Sigmoid colon (tissue), 6 donors: ENCODE measurements at regions not wholly inside any gene's neighbourhood (a gene's known extent, or its start where the extent isn't known, plus 50 kb on each side); places are given as distances from the start of the nearest gene placed in this dataset.
"Not testable (repeated sequence)": the region's sequence is repeated elsewhere in the genome, so short reads cannot be mapped to it uniquely, and the experiment has no call there.

Experiments
- DNase-seq: peaks from one replicate; pipeline ENCODE4 v3.0.0-alpha.2; 2019
- H3K27ac ChIP-seq, 4 donors: fragments of 200-600 bp; sonication (generic); one replicate each; pipeline ENCODE4 v1.5.1; 2016 to 2019; ENCODE audit warnings: mild to moderate bottlenecking in 1 of 4
- H3K27me3 ChIP-seq, 3 donors: fragments of 200-600 bp; sonication (generic); one replicate each; pipeline ENCODE4 v1.5.1; 2019; ENCODE audit warnings: mild to moderate bottlenecking in 1 of 3
- H3K36me3 ChIP-seq, 4 donors: fragments of 200-600 bp; sonication (generic); one replicate each; pipeline ENCODE4 v1.5.1; 2016 to 2019
- H3K4me1 ChIP-seq, 4 donors: fragments of 200-600 bp; sonication (generic); one replicate each; pipeline ENCODE4 v1.5.1; 2017 to 2019
- H3K4me3 ChIP-seq, 4 donors: fragments of 200-600 bp; sonication (generic); one replicate each; pipeline ENCODE4 v1.5.1; 2017 to 2019; ENCODE audit warnings: mild to moderate bottlenecking in 2 of 4, moderate library complexity in 1 of 4
- H3K9me3 ChIP-seq, 4 donors: fragments of 200-600 bp in 3 of 4; sonication (generic) in 3 of 4; one replicate each; pipeline versions ENCODE4 v1.5.1 to v1.6.1; 2013 to 2019
- EP300 ChIP-seq, 4 donors: sonication (generic); formaldehyde crosslinking; IDR thresholded peaks; one replicate each; pipeline ENCODE4 v1.6.1; 2017; ENCODE audit warnings: antibody characterized with exemption in 4 of 4
- POLR2A ChIP-seq, 2 donors: fragments of 450-650 bp; IDR thresholded peaks; one replicate each; pipeline ENCODE4 v1.6.1; 2016; ENCODE audit warnings: antibody characterized with exemption in 2 of 2, mild to moderate bottlenecking in 2 of 2, moderate library complexity in 2 of 2
- POLR2AphosphoS5 ChIP-seq, 4 donors: sonication (generic); formaldehyde crosslinking; IDR thresholded peaks; one replicate each; pipeline ENCODE4 v1.6.1; 2017; ENCODE audit warnings: antibody characterized with exemption in 4 of 4
- WGBS, 2 donors: extraction: QIAGEN DNeasy Blood & Tissue Kit; methylation state at CpG; one replicate each; pipeline ENCODE4 v1.1.7; 2013; 5-methylcytosine and 5-hydroxymethylcytosine counted together
- intact Hi-C: fragments of 100-400 bp; cut with DNase I; formaldehyde crosslinking; loops from one replicate; pipeline ENCODE4 v1.15.1; 2023
- TF ChIP-seq, protein P1 (sequence below), 4 experiments: fragments of 450-650 bp in 3 of 4; fragments of 200-600 bp in 1 of 4; IDR thresholded peaks; one replicate each; pipeline ENCODE4 v1.5.1; 2016 to 2019; ENCODE audit warnings: antibody characterized with exemption in 4 of 4, mild to moderate bottlenecking in 3 of 4, moderate library complexity in 2 of 4
- donor health status: healthy with polysubstance abuse.
- donor health status: healthy.

DNA sequence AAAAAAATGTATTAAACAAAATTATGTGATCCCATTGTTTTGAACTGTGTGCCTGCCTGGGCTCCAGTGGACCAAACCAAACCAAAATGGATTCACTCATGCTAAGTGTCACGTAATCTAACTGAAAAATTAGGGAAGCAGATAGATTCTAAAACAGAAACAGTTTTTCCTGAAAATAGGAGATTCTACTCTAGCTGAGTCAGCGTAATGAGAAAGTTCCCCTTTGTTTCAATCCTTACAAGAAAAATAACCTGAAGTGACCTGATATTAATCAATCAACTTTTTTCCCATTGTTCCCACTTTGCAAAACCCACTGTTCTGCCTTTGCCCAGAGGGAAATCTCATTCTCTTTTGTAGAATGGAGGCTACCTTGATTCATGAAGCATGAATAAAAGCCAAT, 682.4 kb upstream of the CDH10 start:
- Histone ChIP-seq H3K4me3 (no peak overlapping the region), H3K9me3 (no peaks in the 10 kb centered on the region), H3K27ac (no peak overlapping the region), H3K27me3 (no peaks in the 10 kb centered on the region), H3K4me1 (no peaks in the 10 kb centered on the region), H3K36me3 (no peaks in the 10 kb centered on the region)
- 85 to 89% methylated on average over 2 of the region's 2 CpGs for WGBS, 2 donors
- TF ChIP-seq POLR2A (IDR thresholded peaks at IDR 0.05) (no peak), POLR2AphosphoS5 (IDR thresholded peaks at IDR 0.05) (no peak), EP300 (IDR thresholded peaks at IDR 0.05) (no peak)
- TF ChIP-seq, protein P1, sequence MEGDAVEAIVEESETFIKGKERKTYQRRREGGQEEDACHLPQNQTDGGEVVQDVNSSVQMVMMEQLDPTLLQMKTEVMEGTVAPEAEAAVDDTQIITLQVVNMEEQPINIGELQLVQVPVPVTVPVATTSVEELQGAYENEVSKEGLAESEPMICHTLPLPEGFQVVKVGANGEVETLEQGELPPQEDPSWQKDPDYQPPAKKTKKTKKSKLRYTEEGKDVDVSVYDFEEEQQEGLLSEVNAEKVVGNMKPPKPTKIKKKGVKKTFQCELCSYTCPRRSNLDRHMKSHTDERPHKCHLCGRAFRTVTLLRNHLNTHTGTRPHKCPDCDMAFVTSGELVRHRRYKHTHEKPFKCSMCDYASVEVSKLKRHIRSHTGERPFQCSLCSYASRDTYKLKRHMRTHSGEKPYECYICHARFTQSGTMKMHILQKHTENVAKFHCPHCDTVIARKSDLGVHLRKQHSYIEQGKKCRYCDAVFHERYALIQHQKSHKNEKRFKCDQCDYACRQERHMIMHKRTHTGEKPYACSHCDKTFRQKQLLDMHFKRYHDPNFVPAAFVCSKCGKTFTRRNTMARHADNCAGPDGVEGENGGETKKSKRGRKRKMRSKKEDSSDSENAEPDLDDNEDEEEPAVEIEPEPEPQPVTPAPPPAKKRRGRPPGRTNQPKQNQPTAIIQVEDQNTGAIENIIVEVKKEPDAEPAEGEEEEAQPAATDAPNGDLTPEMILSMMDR (IDR thresholded peaks at IDR 0.05), result no peak
- intact Hi-C loops, result no loop called here
- no peak for DNase-seq

DNA sequence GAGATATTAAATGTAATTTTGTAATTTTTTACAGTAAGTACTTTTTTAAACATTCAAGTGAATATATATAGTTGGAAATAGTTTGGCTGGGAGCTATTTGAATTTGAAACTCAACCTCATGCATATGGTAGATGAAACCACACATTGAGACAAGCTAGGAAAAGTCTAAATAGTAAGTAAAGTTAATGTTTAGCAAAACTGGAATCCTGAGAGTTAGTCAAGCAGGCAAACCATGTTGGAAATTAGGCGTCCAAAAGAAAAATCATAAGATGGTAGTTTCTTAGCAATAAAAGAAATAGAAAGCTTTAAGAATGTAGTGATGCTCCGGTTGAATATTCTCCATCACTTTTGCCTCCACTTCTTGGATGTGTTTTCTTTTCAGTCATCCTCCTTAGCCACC, 657.1 kb upstream of the CDH10 start:
- 62 to 82% methylated on average over 2 of the region's 2 CpGs for WGBS, 2 donors
- intact Hi-C loops, result no loop called here

DNA sequence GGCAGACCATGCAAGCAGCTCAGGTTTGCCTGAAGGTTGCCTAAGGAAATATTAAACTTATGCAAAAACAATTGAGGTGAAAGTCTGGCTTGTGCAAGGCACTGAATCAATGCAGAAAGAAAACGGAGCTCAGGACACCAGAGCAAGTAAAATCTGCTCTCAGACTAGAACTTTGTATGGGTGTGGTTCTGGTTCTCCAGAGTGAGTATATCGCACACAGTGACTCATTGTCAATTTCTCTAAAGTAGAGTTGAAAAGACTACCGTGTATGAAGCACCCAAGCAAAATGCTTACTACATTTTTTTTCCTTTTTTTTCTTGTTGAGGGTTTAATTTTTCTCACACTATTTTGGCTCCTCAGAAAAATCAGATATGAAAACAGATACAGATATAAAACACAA, 650.3 kb upstream of the CDH10 start:
- no peak for TF ChIP-seq EP300 (IDR thresholded peaks at IDR 0.05)
- TF ChIP-seq, protein P1 (IDR thresholded peaks at IDR 0.05), result no peak
- no peak overlapping the region for H3K4me3 ChIP-seq
- H3K27ac ChIP-seq, result no peak overlapping the region
- H3K36me3 ChIP-seq, result no peaks in the 10 kb centered on the region
- H3K4me1 ChIP-seq, result no peaks in the 10 kb centered on the region
- H3K27me3 ChIP-seq, result no peaks in the 10 kb centered on the region
- DNase-seq, result no peak
- H3K9me3 ChIP-seq, result peaks cover 0 to 2% (median 0%) of the 10 kb centered on the region in 4 donors
- intact Hi-C loops, result no loop called here
- whole genome bisulfite sequencing, 2 donors, result 48 to 73% methylated on average over 3 of the region's 3 CpGs

More for the DNA sequence above, 657.1 kb upstream of the CDH10 start:
- Histone ChIP-seq H3K4me3 (no peak overlapping the region), H3K27ac (no peak overlapping the region), H3K4me1 (no peaks in the 10 kb centered on the region), H3K27me3 (no peaks in the 10 kb centered on the region), H3K36me3 (no peaks in the 10 kb centered on the region), H3K9me3 (no peaks in the 10 kb centered on the region)
- TF ChIP-seq POLR2AphosphoS5 (IDR thresholded peaks at IDR 0.05) (no peak), EP300 (IDR thresholded peaks at IDR 0.05) (no peak), POLR2A (IDR thresholded peaks at IDR 0.05) (no peak)
- TF ChIP-seq, protein P1 (IDR thresholded peaks at IDR 0.05), result no peak
- no peak for DNase-seq

DNA sequence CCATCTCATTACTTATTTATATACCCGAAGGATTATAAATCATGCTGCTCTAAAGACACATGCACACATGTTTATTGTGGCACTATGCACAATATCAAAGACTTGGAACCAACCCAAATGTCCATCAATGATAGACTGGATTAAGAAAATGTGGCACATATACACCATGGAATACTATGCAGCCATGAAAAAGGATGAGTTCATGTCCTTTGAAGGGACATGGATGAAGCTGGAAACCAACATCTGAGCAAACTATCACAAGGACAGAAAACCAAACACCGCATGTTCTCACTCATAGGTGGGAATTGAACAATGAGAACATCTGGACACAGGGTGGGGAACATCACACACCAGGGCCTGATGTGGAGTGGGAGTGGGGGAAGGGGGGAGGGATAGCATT, 645.0 kb upstream of the CDH10 start:
- H3K27me3 ChIP-seq, H3K4me1 ChIP-seq, intact Hi-C loops, H3K27ac ChIP-seq, H3K4me3 ChIP-seq, H3K36me3 ChIP-seq, DNase-seq, H3K9me3 ChIP-seq: not testable (repeated sequence)
- WGBS, 2 donors, result 91 to 97% methylated on average over 2 of the region's 2 CpGs

DNA sequence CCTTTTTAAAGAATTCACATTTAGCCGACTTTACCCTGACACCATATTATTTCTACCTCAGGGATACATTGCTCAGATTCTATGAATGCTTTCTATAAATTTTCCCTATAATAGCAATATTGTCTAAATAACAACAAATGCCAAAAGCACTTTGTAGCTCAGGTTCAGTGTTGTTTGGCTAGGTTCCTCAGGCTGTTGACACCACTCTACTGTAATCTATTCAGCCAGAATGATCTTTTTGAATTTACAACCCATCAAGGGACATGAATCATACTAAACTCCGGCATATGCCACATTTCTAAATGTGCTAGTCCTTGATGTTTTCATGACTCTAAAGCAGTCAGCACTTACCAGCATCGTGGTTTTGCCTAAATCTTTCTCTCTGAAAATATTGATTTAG, 641.5 kb upstream of the CDH10 start:
- no peaks in the 10 kb centered on the region for H3K27me3 ChIP-seq
- H3K9me3 ChIP-seq, result peaks cover 0 to 2% (median 0%) of the 10 kb centered on the region in 4 donors
- no peaks in the 10 kb centered on the region for H3K36me3 ChIP-seq
- H3K4me1 ChIP-seq, result no peaks in the 10 kb centered on the region
- intact Hi-C loops, result no loop called here
- 57 to 74% methylated on average over 3 of the region's 3 CpGs for WGBS, 2 donors
- DNase-seq, result no peak
- H3K4me3 ChIP-seq, result no peak overlapping the region
- no peak for TF ChIP-seq EP300 (IDR thresholded peaks at IDR 0.05)
- no peak for TF ChIP-seq POLR2AphosphoS5 (IDR thresholded peaks at IDR 0.05)
- TF ChIP-seq, protein P1 (IDR thresholded peaks at IDR 0.05), result no peak
- TF ChIP-seq POLR2A (IDR thresholded peaks at IDR 0.05), result no peak
- H3K27ac ChIP-seq, result no peak overlapping the region
